Liver (tissue), 3 donors: ENCODE measurements at regions not wholly inside any gene's neighbourhood (a gene's known extent, or its start where the extent isn't known, plus 50 kb on each side); places are given as distances from the start of the nearest gene placed in this dataset.

Source experiments
- FOXA1 ChIP-seq: IDR thresholded peaks from 2 replicates; pipeline ENCODE4 v1.6.1; 2016; ENCODE audit warnings: antibody characterized with exemption
- FOXA2 ChIP-seq: IDR thresholded peaks from 2 replicates; pipeline ENCODE4 v1.6.1; 2016; ENCODE audit warnings: antibody characterized with exemption
- GABPA ChIP-seq, 2 donors: IDR thresholded peaks in 1 of 2; conservative IDR thresholded peaks in 1 of 2; 2 replicates each; pipeline ENCODE4 v1.6.1; 2016; ENCODE audit warnings: antibody characterized with exemption in 2 of 2, mild to moderate bottlenecking in 1 of 2, moderate library complexity in 1 of 2
- RAD21 ChIP-seq, 2 donors: IDR thresholded peaks; 2 replicates each; pipeline ENCODE4 v1.6.1; 2016; ENCODE audit warnings: antibody characterized with exemption in 2 of 2, mild to moderate bottlenecking in 2 of 2
- SP1 ChIP-seq: IDR thresholded peaks from 2 replicates; pipeline ENCODE4 v1.6.1; 2018; ENCODE audit warnings: antibody characterized with exemption, mild to moderate bottlenecking
- TAF1 ChIP-seq: conservative IDR thresholded peaks from 2 replicates; pipeline ENCODE4 v1.6.1; 2016; ENCODE audit warnings: antibody characterized with exemption, mild to moderate bottlenecking
- YY1 ChIP-seq: IDR thresholded peaks from 2 replicates; pipeline ENCODE4 v1.6.1; 2016; ENCODE audit warnings: antibody characterized with exemption, mild to moderate bottlenecking
- TF ChIP-seq, protein P1 (sequence below): fragments of 150-350 bp; IDR thresholded peaks from 2 replicates; pipeline ENCODE4 v1.5.1; 2017; ENCODE audit warnings: improper control_type of control experiment, low read depth, low read length; ENCODE audit not compliant: missing input control
- TF ChIP-seq, protein P2 (sequence below): IDR thresholded peaks from 2 replicates; pipeline ENCODE4 v1.6.1; 2016; ENCODE audit warnings: antibody characterized with exemption, mild to moderate bottlenecking
- TF ChIP-seq, protein P3 (sequence below): IDR thresholded peaks from 2 replicates; pipeline ENCODE4 v1.6.1; 2016; ENCODE audit warnings: antibody characterized with exemption
- donor health status: healthy.
- donor health status: healthy.

DNA sequence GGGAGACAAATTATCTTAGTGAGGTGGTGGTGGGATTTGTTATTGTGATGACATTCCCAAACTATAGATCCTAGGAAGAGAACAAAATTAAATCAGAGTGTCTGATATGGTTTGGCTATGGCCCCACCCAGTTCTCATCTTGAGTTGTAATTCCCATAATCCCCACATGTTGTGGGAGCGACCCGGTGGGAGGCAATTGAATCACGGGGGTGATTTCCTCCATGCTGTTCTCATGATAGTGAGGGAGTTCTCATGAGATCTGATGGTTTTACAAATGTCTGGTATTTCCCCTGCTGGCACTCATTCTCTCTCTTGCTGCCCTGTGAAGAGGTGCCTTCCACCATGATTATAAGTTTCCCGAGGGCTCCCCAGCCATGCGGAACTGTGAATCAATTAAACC is 62.0 kb downstream of the RPL22L1 start:
- TF ChIP-seq, protein P1, sequence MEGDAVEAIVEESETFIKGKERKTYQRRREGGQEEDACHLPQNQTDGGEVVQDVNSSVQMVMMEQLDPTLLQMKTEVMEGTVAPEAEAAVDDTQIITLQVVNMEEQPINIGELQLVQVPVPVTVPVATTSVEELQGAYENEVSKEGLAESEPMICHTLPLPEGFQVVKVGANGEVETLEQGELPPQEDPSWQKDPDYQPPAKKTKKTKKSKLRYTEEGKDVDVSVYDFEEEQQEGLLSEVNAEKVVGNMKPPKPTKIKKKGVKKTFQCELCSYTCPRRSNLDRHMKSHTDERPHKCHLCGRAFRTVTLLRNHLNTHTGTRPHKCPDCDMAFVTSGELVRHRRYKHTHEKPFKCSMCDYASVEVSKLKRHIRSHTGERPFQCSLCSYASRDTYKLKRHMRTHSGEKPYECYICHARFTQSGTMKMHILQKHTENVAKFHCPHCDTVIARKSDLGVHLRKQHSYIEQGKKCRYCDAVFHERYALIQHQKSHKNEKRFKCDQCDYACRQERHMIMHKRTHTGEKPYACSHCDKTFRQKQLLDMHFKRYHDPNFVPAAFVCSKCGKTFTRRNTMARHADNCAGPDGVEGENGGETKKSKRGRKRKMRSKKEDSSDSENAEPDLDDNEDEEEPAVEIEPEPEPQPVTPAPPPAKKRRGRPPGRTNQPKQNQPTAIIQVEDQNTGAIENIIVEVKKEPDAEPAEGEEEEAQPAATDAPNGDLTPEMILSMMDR = no peak
- TF ChIP-seq FOXA2 (no peak), SP1 (no peak), GABPA (IDR thresholded peaks at IDR 0.05 in 1 of 2, conservative IDR thresholded peaks at IDR 0.05 in 1 of 2) (no peak), TAF1 (no peak), RAD21 (IDR thresholded peaks at IDR 0.05) (no peak), YY1 (no peak), FOXA1 (no peak)
- TF ChIP-seq, protein P2, sequence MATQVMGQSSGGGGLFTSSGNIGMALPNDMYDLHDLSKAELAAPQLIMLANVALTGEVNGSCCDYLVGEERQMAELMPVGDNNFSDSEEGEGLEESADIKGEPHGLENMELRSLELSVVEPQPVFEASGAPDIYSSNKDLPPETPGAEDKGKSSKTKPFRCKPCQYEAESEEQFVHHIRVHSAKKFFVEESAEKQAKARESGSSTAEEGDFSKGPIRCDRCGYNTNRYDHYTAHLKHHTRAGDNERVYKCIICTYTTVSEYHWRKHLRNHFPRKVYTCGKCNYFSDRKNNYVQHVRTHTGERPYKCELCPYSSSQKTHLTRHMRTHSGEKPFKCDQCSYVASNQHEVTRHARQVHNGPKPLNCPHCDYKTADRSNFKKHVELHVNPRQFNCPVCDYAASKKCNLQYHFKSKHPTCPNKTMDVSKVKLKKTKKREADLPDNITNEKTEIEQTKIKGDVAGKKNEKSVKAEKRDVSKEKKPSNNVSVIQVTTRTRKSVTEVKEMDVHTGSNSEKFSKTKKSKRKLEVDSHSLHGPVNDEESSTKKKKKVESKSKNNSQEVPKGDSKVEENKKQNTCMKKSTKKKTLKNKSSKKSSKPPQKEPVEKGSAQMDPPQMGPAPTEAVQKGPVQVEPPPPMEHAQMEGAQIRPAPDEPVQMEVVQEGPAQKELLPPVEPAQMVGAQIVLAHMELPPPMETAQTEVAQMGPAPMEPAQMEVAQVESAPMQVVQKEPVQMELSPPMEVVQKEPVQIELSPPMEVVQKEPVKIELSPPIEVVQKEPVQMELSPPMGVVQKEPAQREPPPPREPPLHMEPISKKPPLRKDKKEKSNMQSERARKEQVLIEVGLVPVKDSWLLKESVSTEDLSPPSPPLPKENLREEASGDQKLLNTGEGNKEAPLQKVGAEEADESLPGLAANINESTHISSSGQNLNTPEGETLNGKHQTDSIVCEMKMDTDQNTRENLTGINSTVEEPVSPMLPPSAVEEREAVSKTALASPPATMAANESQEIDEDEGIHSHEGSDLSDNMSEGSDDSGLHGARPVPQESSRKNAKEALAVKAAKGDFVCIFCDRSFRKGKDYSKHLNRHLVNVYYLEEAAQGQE = no peak
- TF ChIP-seq, protein P3, sequence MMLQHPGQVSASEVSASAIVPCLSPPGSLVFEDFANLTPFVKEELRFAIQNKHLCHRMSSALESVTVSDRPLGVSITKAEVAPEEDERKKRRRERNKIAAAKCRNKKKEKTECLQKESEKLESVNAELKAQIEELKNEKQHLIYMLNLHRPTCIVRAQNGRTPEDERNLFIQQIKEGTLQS = no peak
